Upper lobe of left lung (tissue), 6 donors: ENCODE measurements at regions not wholly inside any gene's neighbourhood (a gene's known extent, or its start where the extent isn't known, plus 50 kb on each side); places are given as distances from the start of the nearest gene placed in this dataset.

Experiments used
- ATAC-seq, 2 donors: fragments of 200-7000 bp; cut with Tn5 transposase; one replicate each; pipeline ENCODE4 v1.9.1; 2022; ENCODE audit warnings: mild to moderate bottlenecking in 2 of 2, moderate library complexity in 2 of 2; ENCODE audit not compliant: low FRiP score in 2 of 2
- DNase-seq, 2 donors: peaks; one replicate each; pipeline ENCODE4 v3.0.0-alpha.2; 2019 to 2020
- H3K27ac ChIP-seq, 4 donors: fragments of 200-600 bp; sonication (generic); one replicate each; pipeline ENCODE4 v1.5.1; 2016 to 2019
- H3K27me3 ChIP-seq, 4 donors: fragments of 200-600 bp; sonication (generic); one replicate each; pipeline ENCODE4 v1.5.1; 2017 to 2019
- H3K36me3 ChIP-seq, 4 donors: fragments of 200-600 bp; sonication (generic); one replicate each; pipeline ENCODE4 v1.5.1; 2016 to 2019
- H3K4me1 ChIP-seq, 4 donors: fragments of 200-600 bp; sonication (generic); one replicate each; pipeline ENCODE4 v1.5.1; 2018 to 2019
- H3K4me3 ChIP-seq, 4 donors: fragments of 200-600 bp; sonication (generic); one replicate each; pipeline ENCODE4 v1.5.1; 2017 to 2019; ENCODE audit warnings: mild to moderate bottlenecking in 2 of 4, moderate library complexity in 1 of 4
- H3K9me3 ChIP-seq, 4 donors: fragments of 200-600 bp; sonication (generic); one replicate each; pipeline ENCODE4 v1.5.1; 2018 to 2019
- EP300 ChIP-seq, 4 donors: sonication (generic); formaldehyde crosslinking; IDR thresholded peaks; one replicate each; pipeline ENCODE4 v1.5.1; 2017; ENCODE audit warnings: antibody characterized with exemption in 4 of 4, control low read depth in 2 of 4
- POLR2A ChIP-seq, 4 donors: fragments of 450-650 bp; IDR thresholded peaks; one replicate each; pipeline ENCODE4 v1.5.1; 2016 to 2017; ENCODE audit warnings: antibody characterized with exemption in 4 of 4, mild to moderate bottlenecking in 2 of 4
- POLR2AphosphoS5 ChIP-seq, 2 donors: sonication (generic); formaldehyde crosslinking; IDR thresholded peaks; one replicate each; pipeline ENCODE4 v1.5.1; 2017; ENCODE audit warnings: antibody characterized with exemption in 2 of 2
- WGBS, 2 donors: methylation state at CpG; one replicate each; pipeline ENCODE4 v1.1.5; 2017 to 2018; 5-methylcytosine and 5-hydroxymethylcytosine counted together
- TF ChIP-seq, protein P1 (sequence below), 6 experiments: fragments of 450-650 bp in 4 of 6; fragments of 200-600 bp in 2 of 6; sonication (generic) in 2 of 6; IDR thresholded peaks; one replicate each; pipeline ENCODE4 v1.5.1; 2016 to 2019; ENCODE audit warnings: antibody characterized with exemption in 6 of 6
- donor health status: DM: no; HTN: no; CAD: no; lungs with moderate emphysema.
- donor health status: DM: no; HTN: yes; CAD: no; lungs with severe emphysema.

DNA sequence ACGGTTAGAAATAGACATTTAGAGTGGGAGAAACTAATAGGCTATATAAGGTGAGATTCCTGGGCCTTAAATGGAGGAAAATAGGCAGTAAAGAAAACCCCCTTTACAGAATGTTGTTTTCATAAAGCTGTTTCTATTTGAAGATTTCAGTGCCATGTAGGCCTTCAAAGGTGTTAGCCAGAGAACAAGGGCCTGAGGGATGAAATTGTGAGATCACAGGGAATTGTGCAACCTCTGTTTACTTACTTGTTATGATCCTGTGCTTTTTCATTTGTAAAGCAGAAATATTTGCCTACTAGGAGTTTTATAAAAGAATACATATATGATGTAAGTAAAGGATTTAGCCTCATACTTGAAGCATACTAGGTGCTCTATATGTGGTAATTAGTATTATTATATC lies 272.9 kb upstream of the ARX start:
- Histone ChIP-seq H3K9me3 (no peaks in the 10 kb centered on the region), H3K4me1 (no peaks in the 10 kb centered on the region), H3K4me3 (no peak overlapping the region), H3K27ac (no peak overlapping the region), H3K27me3 (no peaks in the 10 kb centered on the region), H3K36me3 (no peaks in the 10 kb centered on the region)
- WGBS, 2 donors, result 45 to 78% methylated on average over 1 of the region's 1 CpG
- no peak for TF ChIP-seq EP300 (IDR thresholded peaks at IDR 0.05)
- TF ChIP-seq POLR2AphosphoS5 (IDR thresholded peaks at IDR 0.05), result no peak
- no peak for TF ChIP-seq POLR2A (IDR thresholded peaks at IDR 0.05)
- TF ChIP-seq, protein P1, sequence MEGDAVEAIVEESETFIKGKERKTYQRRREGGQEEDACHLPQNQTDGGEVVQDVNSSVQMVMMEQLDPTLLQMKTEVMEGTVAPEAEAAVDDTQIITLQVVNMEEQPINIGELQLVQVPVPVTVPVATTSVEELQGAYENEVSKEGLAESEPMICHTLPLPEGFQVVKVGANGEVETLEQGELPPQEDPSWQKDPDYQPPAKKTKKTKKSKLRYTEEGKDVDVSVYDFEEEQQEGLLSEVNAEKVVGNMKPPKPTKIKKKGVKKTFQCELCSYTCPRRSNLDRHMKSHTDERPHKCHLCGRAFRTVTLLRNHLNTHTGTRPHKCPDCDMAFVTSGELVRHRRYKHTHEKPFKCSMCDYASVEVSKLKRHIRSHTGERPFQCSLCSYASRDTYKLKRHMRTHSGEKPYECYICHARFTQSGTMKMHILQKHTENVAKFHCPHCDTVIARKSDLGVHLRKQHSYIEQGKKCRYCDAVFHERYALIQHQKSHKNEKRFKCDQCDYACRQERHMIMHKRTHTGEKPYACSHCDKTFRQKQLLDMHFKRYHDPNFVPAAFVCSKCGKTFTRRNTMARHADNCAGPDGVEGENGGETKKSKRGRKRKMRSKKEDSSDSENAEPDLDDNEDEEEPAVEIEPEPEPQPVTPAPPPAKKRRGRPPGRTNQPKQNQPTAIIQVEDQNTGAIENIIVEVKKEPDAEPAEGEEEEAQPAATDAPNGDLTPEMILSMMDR (IDR thresholded peaks at IDR 0.05), result no peak
- ATAC-seq, result no peak
- no peak for DNase-seq

DNA sequence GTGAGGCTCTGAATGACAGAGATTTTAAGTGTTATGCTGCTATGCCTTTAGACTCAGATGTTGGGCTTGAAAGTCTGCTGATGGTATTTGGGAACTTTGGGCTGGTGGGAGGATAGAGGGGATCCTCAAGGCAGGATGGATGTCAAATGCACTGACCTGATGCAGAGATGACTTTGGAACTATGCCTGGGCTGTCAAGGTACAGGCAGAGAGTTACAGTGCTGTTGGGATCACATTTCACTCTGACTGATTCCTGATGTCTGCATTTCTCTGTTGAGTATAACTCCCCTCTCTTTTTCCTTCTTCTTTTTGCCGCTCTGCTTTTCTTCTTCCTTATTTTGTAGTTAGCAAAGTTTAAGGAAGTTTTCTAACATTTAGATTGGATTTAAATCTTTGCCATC lies 271.8 kb upstream of the ARX start:
- no peaks in the 10 kb centered on the region for H3K4me1 ChIP-seq
- H3K9me3 ChIP-seq, result no peaks in the 10 kb centered on the region
- H3K27ac ChIP-seq, result no peak overlapping the region
- DNase-seq, result no peak
- H3K36me3 ChIP-seq, result no peaks in the 10 kb centered on the region
- no peak overlapping the region for H3K4me3 ChIP-seq
- H3K27me3 ChIP-seq, result no peaks in the 10 kb centered on the region
- no peak for ATAC-seq
- 73 to 84% methylated on average over 1 of the region's 1 CpG for WGBS, 2 donors
- TF ChIP-seq POLR2AphosphoS5 (IDR thresholded peaks at IDR 0.05) (no peak), EP300 (IDR thresholded peaks at IDR 0.05) (no peak), POLR2A (IDR thresholded peaks at IDR 0.05) (no peak)
- TF ChIP-seq, protein P1 (IDR thresholded peaks at IDR 0.05), result no peak

DNA sequence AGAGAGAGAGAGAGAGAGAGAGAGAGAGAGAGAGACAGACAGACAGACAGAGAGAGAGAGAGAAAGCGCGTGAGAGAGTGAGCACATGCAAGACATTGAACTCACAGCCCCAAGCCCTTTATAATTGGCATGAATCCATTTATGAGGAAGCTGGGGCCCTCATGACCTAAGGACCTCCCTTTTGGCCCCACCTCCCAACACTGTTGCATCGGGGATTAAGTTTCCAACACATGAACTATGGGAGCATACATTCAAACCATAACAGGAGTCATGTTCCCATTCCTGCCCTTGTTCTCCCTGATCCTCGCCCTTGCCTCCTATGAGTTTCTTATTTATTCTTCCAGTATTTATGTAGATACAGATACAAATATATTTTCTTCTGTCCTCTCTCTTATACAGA lies 269.8 kb upstream of the ARX start:
- DNase-seq, result no peak
- H3K4me3 ChIP-seq, result no peak overlapping the region
- H3K4me1 ChIP-seq, result no peaks in the 10 kb centered on the region
- no peak overlapping the region for H3K27ac ChIP-seq
- no peaks in the 10 kb centered on the region for H3K36me3 ChIP-seq
- ATAC-seq, result no peak
- no peak for TF ChIP-seq POLR2A (IDR thresholded peaks at IDR 0.05)
- no peak for TF ChIP-seq POLR2AphosphoS5 (IDR thresholded peaks at IDR 0.05)
- no peak for TF ChIP-seq EP300 (IDR thresholded peaks at IDR 0.05)
- WGBS, 2 donors, result 82 to 84% methylated on average over 4 of the region's 4 CpGs
- no peaks in the 10 kb centered on the region for H3K27me3 ChIP-seq
- no peaks in the 10 kb centered on the region for H3K9me3 ChIP-seq

DNA sequence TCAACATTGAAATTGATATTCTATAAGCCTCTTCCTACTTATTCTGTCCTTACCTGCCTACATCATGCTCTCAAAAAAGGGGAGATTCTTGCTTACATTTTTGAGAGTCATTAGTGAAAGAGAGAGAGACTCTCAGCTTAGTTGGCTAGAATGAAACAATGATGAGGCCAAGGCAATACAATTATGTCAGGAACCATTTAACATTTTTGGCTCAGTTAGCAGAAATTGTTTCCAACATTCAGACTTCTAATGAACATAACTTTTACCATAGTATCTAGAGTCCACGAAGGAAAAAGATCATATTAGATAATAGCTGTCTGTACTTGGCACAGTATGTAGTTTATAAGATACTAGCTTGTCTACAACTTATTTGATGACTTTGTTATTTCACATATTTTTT lies 263.7 kb upstream of the ARX start:
- no peaks in the 10 kb centered on the region for H3K36me3 ChIP-seq
- TF ChIP-seq POLR2A (IDR thresholded peaks at IDR 0.05) (no peak), EP300 (IDR thresholded peaks at IDR 0.05) (no peak), POLR2AphosphoS5 (IDR thresholded peaks at IDR 0.05) (no peak)
- TF ChIP-seq, protein P1 (IDR thresholded peaks at IDR 0.05), result no peak
- 33 to 61% methylated on average over 1 of the region's 1 CpG for WGBS, 2 donors
- no peak overlapping the region for H3K27ac ChIP-seq
- no peak overlapping the region for H3K4me3 ChIP-seq
- no peaks in the 10 kb centered on the region for H3K9me3 ChIP-seq
- DNase-seq, result no peak
- H3K27me3 ChIP-seq, result no peaks in the 10 kb centered on the region
- no peak for ATAC-seq
- no peaks in the 10 kb centered on the region for H3K4me1 ChIP-seq

DNA sequence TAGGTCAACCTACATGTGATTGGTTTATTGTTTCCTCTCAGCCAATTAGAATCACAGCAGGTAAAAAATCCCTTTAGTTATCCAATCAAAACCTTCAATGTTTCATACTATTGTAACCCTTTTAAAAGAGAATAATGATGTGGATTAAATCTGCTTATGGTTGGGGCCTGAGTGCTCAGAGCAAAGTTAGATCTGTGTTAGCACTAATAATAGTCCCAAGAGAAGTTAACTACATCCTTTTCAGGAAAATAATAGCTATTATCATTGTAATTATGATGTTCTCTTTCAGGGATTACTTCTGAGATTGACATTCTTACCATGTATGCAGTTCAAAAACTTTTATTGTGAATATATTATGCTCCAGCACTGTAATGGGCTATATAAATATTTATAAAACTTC lies 262.6 kb upstream of the ARX start:
- H3K27me3 ChIP-seq, result no peaks in the 10 kb centered on the region
- no peak for ATAC-seq

More for the DNA sequence above, 262.6 kb upstream of the ARX start:
- no peak overlapping the region for H3K27ac ChIP-seq
- H3K36me3 ChIP-seq, result no peaks in the 10 kb centered on the region
- H3K4me3 ChIP-seq, result no peak overlapping the region
- DNase-seq, result no peak
- no peaks in the 10 kb centered on the region for H3K4me1 ChIP-seq
- H3K9me3 ChIP-seq, result no peaks in the 10 kb centered on the region
- no peak for TF ChIP-seq POLR2AphosphoS5 (IDR thresholded peaks at IDR 0.05)
- TF ChIP-seq POLR2A (IDR thresholded peaks at IDR 0.05), result no peak
- TF ChIP-seq, protein P1 (IDR thresholded peaks at IDR 0.05), result no peak
- TF ChIP-seq EP300 (IDR thresholded peaks at IDR 0.05), result no peak
